ENCODE measurements at regions not wholly inside any gene's neighbourhood (a gene's known extent, or its start where the extent isn't known, plus 50 kb on each side); places are given as distances from the start of the nearest gene placed in this dataset.

- no peak for TF ChIP-seq EZH2 (IDR thresholded peaks at IDR 0.05)
- no peak for TF ChIP-seq POLR2AphosphoS5 (IDR thresholded peaks at IDR 0.05; ENCODE audit: borderline replicate concordance, low read depth, low read length)
- TF ChIP-seq FOXP2 (optimal IDR thresholded peaks at IDR 0.05; ENCODE audit: control extremely low read depth, extremely low read length, insufficient read depth): no peak
Measured at GRCh38 chr13:86474971-86475370, 675.8 kb upstream of the SLITRK6 start.

All from SK-N-MC (cell line).